Gastrocnemius medialis (tissue), 4 donors: ENCODE measurements at regions not wholly inside any gene's neighbourhood (a gene's known extent, or its start where the extent isn't known, plus 50 kb on each side); places are given as distances from the start of the nearest gene placed in this dataset.

ENCODE experiments used
- ATAC-seq, 2 donors: fragments of 150-250 bp; one replicate each; pipeline ENCODE4 v1.9.1; 2016
- DNase-seq, 2 donors: peaks; one replicate each; pipeline ENCODE4 v3.0.0-alpha.2; 2019
- H3K27ac ChIP-seq, 4 donors: fragments of 200-600 bp; sonication (generic); 1 replicate in 1 of 4; 2 replicates in 3 of 4; pipeline ENCODE4 v1.5.1; 2016 to 2018; ENCODE audit warnings: mild to moderate bottlenecking in 2 of 4, moderate library complexity in 1 of 4
- H3K27me3 ChIP-seq, 3 donors: fragments of 200-600 bp; sonication (generic) in 2 of 3; 1 replicate in 1 of 3; 2 replicates in 2 of 3; pipeline versions ENCODE4 v1.5.1 to v1.6.0; 2016 to 2019; ENCODE audit warnings: mild to moderate bottlenecking in 1 of 3, moderate library complexity in 1 of 3
- H3K36me3 ChIP-seq, 2 donors: fragments of 200-600 bp; sonication (generic) in 1 of 2; one replicate each; pipeline ENCODE4 v1.5.1; 2017 to 2018
- H3K4me1 ChIP-seq, 2 donors: fragments of 200-600 bp; sonication (generic) in 1 of 2; one replicate each; pipeline ENCODE4 v1.5.1; 2016 to 2017; ENCODE audit warnings: mild to moderate bottlenecking in 2 of 2
- H3K4me3 ChIP-seq, 4 donors: fragments of 200-600 bp; sonication (generic) in 3 of 4; 1 replicate in 1 of 4; 2 replicates in 3 of 4; pipeline ENCODE4 v1.5.1; 2016 to 2019; ENCODE audit warnings: mild to moderate bottlenecking in 2 of 4
- H3K9me3 ChIP-seq, 3 donors: fragments of 200-600 bp; sonication (generic) in 2 of 3; 1 replicate in 1 of 3; 2 replicates in 2 of 3; pipeline ENCODE4 v1.5.1; 2016 to 2019
- POLR2A ChIP-seq, 2 donors: fragments of 450-650 bp; IDR thresholded peaks; one replicate each; pipeline ENCODE4 v1.6.1; 2017; ENCODE audit warnings: antibody characterized with exemption in 2 of 2, mild to moderate bottlenecking in 2 of 2, moderate library complexity in 2 of 2
- in situ Hi-C, 4 donors: fragments of 200-750 bp; cut with MboI; loops; one replicate each; pipeline versions ENCODE4 v1.15.0 to v1.8.0; 2017; ENCODE audit warnings: low sequenced_read_pairs in 4 of 4
- intact Hi-C: fragments of 100-400 bp; cut with DNase I; formaldehyde crosslinking; loops from one replicate; pipeline ENCODE4 v1.15.1; 2023; ENCODE audit warnings: low total_unique reads
- TF ChIP-seq, protein P1 (sequence below), 5 experiments: fragments of 450-650 bp in 3 of 5; fragments of 200-600 bp in 2 of 5; sonication (generic) in 2 of 5; IDR thresholded peaks in 4 of 5; conservative IDR thresholded peaks in 1 of 5; 1 replicate in 4 of 5; 2 replicates in 1 of 5; pipeline ENCODE4 v1.5.1; 2016 to 2019; ENCODE audit warnings: antibody characterized with exemption in 5 of 5, mild to moderate bottlenecking in 3 of 5, moderate library complexity in 3 of 5

GRCh38 chr3:162960269-162960668 lies 1463.7 kb downstream of the OTOL1 start:
- intact Hi-C loops: no loop called here

GRCh38 chr3:162970292-162970691 lies 1473.7 kb downstream of the OTOL1 start:
- no peaks in the 10 kb centered on the region for H3K9me3 ChIP-seq
- intact Hi-C loops: no loop called here
- no peak overlapping the region for H3K4me3 ChIP-seq
- no peak for DNase-seq
- no peaks in the 10 kb centered on the region for H3K36me3 ChIP-seq
- no peak for ATAC-seq
- H3K27ac ChIP-seq: no peak overlapping the region
- no peaks in the 10 kb centered on the region for H3K4me1 ChIP-seq
- in situ Hi-C loops: no loop called here
- H3K27me3 ChIP-seq: no peaks in the 10 kb centered on the region
- TF ChIP-seq, protein P1, sequence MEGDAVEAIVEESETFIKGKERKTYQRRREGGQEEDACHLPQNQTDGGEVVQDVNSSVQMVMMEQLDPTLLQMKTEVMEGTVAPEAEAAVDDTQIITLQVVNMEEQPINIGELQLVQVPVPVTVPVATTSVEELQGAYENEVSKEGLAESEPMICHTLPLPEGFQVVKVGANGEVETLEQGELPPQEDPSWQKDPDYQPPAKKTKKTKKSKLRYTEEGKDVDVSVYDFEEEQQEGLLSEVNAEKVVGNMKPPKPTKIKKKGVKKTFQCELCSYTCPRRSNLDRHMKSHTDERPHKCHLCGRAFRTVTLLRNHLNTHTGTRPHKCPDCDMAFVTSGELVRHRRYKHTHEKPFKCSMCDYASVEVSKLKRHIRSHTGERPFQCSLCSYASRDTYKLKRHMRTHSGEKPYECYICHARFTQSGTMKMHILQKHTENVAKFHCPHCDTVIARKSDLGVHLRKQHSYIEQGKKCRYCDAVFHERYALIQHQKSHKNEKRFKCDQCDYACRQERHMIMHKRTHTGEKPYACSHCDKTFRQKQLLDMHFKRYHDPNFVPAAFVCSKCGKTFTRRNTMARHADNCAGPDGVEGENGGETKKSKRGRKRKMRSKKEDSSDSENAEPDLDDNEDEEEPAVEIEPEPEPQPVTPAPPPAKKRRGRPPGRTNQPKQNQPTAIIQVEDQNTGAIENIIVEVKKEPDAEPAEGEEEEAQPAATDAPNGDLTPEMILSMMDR (IDR thresholded peaks at IDR 0.05 in 4 of 5, conservative IDR thresholded peaks at IDR 0.05 in 1 of 5): no peak
- no peak for TF ChIP-seq POLR2A (IDR thresholded peaks at IDR 0.05)

More at GRCh38 chr3:162960269-162960668, 1463.7 kb downstream of the OTOL1 start:
- in situ Hi-C loops: no loop called here
- TF ChIP-seq, protein P1 (IDR thresholded peaks at IDR 0.05 in 4 of 5, conservative IDR thresholded peaks at IDR 0.05 in 1 of 5): no peak
- TF ChIP-seq POLR2A (IDR thresholded peaks at IDR 0.05): no peak
- Histone ChIP-seq H3K4me3 (no peak overlapping the region), H3K9me3 (no peaks in the 10 kb centered on the region), H3K27me3 (no peaks in the 10 kb centered on the region), H3K27ac (no peak overlapping the region), H3K36me3 (no peaks in the 10 kb centered on the region), H3K4me1 (no peaks in the 10 kb centered on the region)
- ATAC-seq (no peak), DNase-seq (no peak)

- ATAC-seq (no peak), DNase-seq (no peak)
- H3K9me3 ChIP-seq: no peaks in the 10 kb centered on the region
- in situ Hi-C loops (no loop called here), intact Hi-C loops (no loop called here)
- H3K36me3 ChIP-seq: no peaks in the 10 kb centered on the region
- H3K27ac ChIP-seq: no peak overlapping the region
- H3K4me3 ChIP-seq: no peak overlapping the region
- H3K4me1 ChIP-seq: no peaks in the 10 kb centered on the region
- TF ChIP-seq, protein P1 (IDR thresholded peaks at IDR 0.05 in 4 of 5, conservative IDR thresholded peaks at IDR 0.05 in 1 of 5): no peak
- TF ChIP-seq POLR2A (IDR thresholded peaks at IDR 0.05): no peak
- no peaks in the 10 kb centered on the region for H3K27me3 ChIP-seq
These were observed 1475.1 kb downstream of the OTOL1 start for GRCh38 chr3:162971715-162972114.

GRCh38 chr3:162973428-162973917 lies 1476.9 kb downstream of the OTOL1 start:
- H3K9me3 ChIP-seq: no peaks in the 10 kb centered on the region
- intact Hi-C loops (no loop called here), in situ Hi-C loops (no loop called here)
- no peak for ATAC-seq
- no peak overlapping the region for H3K4me3 ChIP-seq
- no peak for DNase-seq
- H3K27ac ChIP-seq: no peak overlapping the region
- no peaks in the 10 kb centered on the region for H3K4me1 ChIP-seq
- H3K27me3 ChIP-seq: no peaks in the 10 kb centered on the region
- TF ChIP-seq, protein P1 (IDR thresholded peaks at IDR 0.05 in 4 of 5, conservative IDR thresholded peaks at IDR 0.05 in 1 of 5): no peak
- TF ChIP-seq POLR2A (IDR thresholded peaks at IDR 0.05): no peak
- no peaks in the 10 kb centered on the region for H3K36me3 ChIP-seq

GRCh38 chr3:162978136-162978535 lies 1481.5 kb downstream of the OTOL1 start:
- no peak for ATAC-seq

More at GRCh38 chr3:162978136-162978535, 1481.5 kb downstream of the OTOL1 start:
- DNase-seq: no peak
- Histone ChIP-seq H3K36me3 (no peaks in the 10 kb centered on the region), H3K4me3 (no peak overlapping the region), H3K27me3 (no peaks in the 10 kb centered on the region), H3K9me3 (no peaks in the 10 kb centered on the region), H3K27ac (no peak overlapping the region), H3K4me1 (no peaks in the 10 kb centered on the region)
- in situ Hi-C loops (no loop called here), intact Hi-C loops (no loop called here)
- TF ChIP-seq, protein P1 (IDR thresholded peaks at IDR 0.05 in 4 of 5, conservative IDR thresholded peaks at IDR 0.05 in 1 of 5): no peak
- TF ChIP-seq POLR2A (IDR thresholded peaks at IDR 0.05): no peak
